ENCODE measurements at regions not wholly inside any gene's neighbourhood (a gene's known extent, or its start where the extent isn't known, plus 50 kb on each side); places are given as distances from the start of the nearest gene placed in this dataset.
"Not testable (repeated sequence)": the region's sequence is repeated elsewhere in the genome, so short reads cannot be mapped to it uniquely, and the experiment has no call there.

GRCh38 chr7:148515237-148515636, 75.3 kb upstream of the C7orf33 start:
- DNase-seq: no peak

- DNase-seq: no peak
Measured at GRCh38 chr7:148515728-148516695, 74.6 kb upstream of the C7orf33 start.

GRCh38 chr7:148519386-148519785, 71.2 kb upstream of the C7orf33 start:
- DNase-seq: not testable (repeated sequence)

- no peak for DNase-seq
Measured at GRCh38 chr7:148521271-148521670, 69.3 kb upstream of the C7orf33 start.

GRCh38 chr7:148523550-148523949, 67.0 kb upstream of the C7orf33 start:
- DNase-seq: no peak

- no peak for DNase-seq
Measured at GRCh38 chr7:148524479-148525224, 65.9 kb upstream of the C7orf33 start.

- DNase-seq: no peak
Measured at GRCh38 chr7:148527717-148528168, 62.8 kb upstream of the C7orf33 start.

- DNase-seq: no peak
Measured at GRCh38 chr7:148535217-148535616, 55.3 kb upstream of the C7orf33 start.

GRCh38 chr7:148537435-148537834, 53.1 kb upstream of the C7orf33 start:
- no peak for DNase-seq

GRCh38 chr7:148540041-148540738, 50.4 kb upstream of the C7orf33 start:
- no peak for DNase-seq
